Ovary (tissue), 7 donors: ENCODE measurements at regions not wholly inside any gene's neighbourhood (a gene's known extent, or its start where the extent isn't known, plus 50 kb on each side); places are given as distances from the start of the nearest gene placed in this dataset.

Source experiments
- DNase-seq, 5 donors: peaks; one replicate each; pipeline ENCODE4 v3.0.0-alpha.2; 2019 to 2020
- H3K27ac ChIP-seq, 2 donors: fragments of 200-600 bp; one replicate each; pipeline versions ENCODE4 v1.5.1 to v1.8.0; 2019 to 2022
- H3K27me3 ChIP-seq: fragments of 200-600 bp; one replicate; pipeline ENCODE4 v1.8.0; 2022
- H3K36me3 ChIP-seq: fragments of 200-600 bp; sonication (generic); one replicate; pipeline ENCODE4 v1.5.1; 2019
- H3K4me1 ChIP-seq: one replicate; pipeline ENCODE4 v1.8.1; 2013; ENCODE audit warnings: mild to moderate bottlenecking, moderate library complexity; ENCODE audit not compliant: insufficient read depth
- H3K4me3 ChIP-seq: fragments of 200-600 bp; sonication (generic); one replicate; pipeline ENCODE4 v1.5.1; 2017
- H3K9me3 ChIP-seq, 2 donors: fragments of 200-600 bp in 1 of 2; sonication (generic) in 1 of 2; one replicate each; pipeline versions ENCODE4 v1.5.1 to v1.8.1; 2013 to 2019; ENCODE audit warnings: mild to moderate bottlenecking in 1 of 2, moderate library complexity in 1 of 2
- EP300 ChIP-seq: sonication (generic); formaldehyde crosslinking; IDR thresholded peaks from one replicate; pipeline ENCODE4 v1.6.1; 2017; ENCODE audit warnings: antibody characterized with exemption
- POLR2A ChIP-seq: fragments of 450-650 bp; IDR thresholded peaks from one replicate; pipeline ENCODE4 v1.6.1; 2017; ENCODE audit warnings: antibody characterized with exemption, mild to moderate bottlenecking, moderate library complexity
- WGBS, 3 donors: extraction: QIAGEN DNeasy Blood & Tissue Kit in 1 of 3; methylation state at CpG; one replicate each; pipeline versions ENCODE4 v1.1.5 to v1.1.7; 2013 to 2017; 5-methylcytosine and 5-hydroxymethylcytosine counted together
- intact Hi-C, 4 donors: fragments of 100-400 bp; cut with DNase I; formaldehyde crosslinking; loops; one replicate each; pipeline versions ENCODE4 v1.11.0 to v1.15.1; 2022 to 2023
- TF ChIP-seq, protein P1 (sequence below), 3 donors: fragments of 450-650 bp in 2 of 3; fragments of 200-600 bp in 1 of 3; IDR thresholded peaks; one replicate each; pipeline versions ENCODE4 v1.5.1 to v1.8.0; 2016 to 2022; ENCODE audit warnings: antibody characterized with exemption in 3 of 3, mild to moderate bottlenecking in 1 of 3
- donor health status: DM: no; HTN: no; CAD: no; lungs with moderate emphysema.
- donor health status: DM: no; HTN: no; CAD: no.
- donor health status: Bipolar disorder and iron deficiency.
- donor health status: DM: no; HTN: no; CAD: no.
- donor health status: DM: yes; HTN: yes; CAD: no.

DNA sequence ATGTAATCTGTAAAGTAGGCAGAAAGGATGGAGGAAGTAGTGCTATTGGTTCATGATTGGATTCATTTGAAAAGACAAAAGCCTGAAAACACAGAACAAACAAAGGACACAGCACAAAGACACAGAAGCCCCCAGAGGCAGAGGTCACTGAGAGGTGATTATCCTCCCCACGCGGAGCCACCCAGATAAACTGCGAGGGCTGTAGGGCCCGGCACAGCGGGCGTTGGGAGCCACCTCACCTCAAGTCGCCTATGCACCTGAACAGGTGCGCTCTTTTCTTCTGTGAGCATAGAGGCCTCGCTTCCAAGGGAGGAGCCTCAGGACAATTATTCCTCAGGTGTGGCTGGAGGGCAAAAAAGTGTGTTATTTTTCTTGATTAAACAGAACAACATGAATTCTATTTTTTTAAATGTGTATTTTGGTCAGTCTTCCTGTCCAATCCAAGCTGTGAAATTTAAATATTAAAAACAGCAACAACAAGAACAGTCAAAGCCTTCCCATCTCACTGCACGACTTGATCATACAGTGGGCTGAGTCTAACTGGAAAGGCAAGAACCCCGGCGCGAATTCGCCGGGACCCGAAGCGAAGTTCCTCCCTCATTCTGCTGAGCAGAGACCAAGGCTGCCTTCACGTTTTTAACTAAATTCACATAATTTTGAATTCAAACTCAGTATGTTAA lies 205.3 kb downstream of the THBS2 start:
- DNase-seq: no peak
- TF ChIP-seq EP300 (no peak), POLR2A (no peak)
- TF ChIP-seq, protein P1, sequence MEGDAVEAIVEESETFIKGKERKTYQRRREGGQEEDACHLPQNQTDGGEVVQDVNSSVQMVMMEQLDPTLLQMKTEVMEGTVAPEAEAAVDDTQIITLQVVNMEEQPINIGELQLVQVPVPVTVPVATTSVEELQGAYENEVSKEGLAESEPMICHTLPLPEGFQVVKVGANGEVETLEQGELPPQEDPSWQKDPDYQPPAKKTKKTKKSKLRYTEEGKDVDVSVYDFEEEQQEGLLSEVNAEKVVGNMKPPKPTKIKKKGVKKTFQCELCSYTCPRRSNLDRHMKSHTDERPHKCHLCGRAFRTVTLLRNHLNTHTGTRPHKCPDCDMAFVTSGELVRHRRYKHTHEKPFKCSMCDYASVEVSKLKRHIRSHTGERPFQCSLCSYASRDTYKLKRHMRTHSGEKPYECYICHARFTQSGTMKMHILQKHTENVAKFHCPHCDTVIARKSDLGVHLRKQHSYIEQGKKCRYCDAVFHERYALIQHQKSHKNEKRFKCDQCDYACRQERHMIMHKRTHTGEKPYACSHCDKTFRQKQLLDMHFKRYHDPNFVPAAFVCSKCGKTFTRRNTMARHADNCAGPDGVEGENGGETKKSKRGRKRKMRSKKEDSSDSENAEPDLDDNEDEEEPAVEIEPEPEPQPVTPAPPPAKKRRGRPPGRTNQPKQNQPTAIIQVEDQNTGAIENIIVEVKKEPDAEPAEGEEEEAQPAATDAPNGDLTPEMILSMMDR (IDR thresholded peaks at IDR 0.05): no peak
- Histone ChIP-seq H3K9me3 (no peaks in the 10 kb centered on the region), H3K4me3 (no peak overlapping the region), H3K27me3 (no peaks in the 10 kb centered on the region), H3K36me3 (no peaks in the 10 kb centered on the region), H3K27ac (no peak overlapping the region), H3K4me1 (peaks cover 6% of the 10 kb centered on the region)
- WGBS, 3 donors: 93 to 94% (median 94%) methylated on average over 18 of the region's 18 CpGs
- intact Hi-C loops: no loop called here

DNA sequence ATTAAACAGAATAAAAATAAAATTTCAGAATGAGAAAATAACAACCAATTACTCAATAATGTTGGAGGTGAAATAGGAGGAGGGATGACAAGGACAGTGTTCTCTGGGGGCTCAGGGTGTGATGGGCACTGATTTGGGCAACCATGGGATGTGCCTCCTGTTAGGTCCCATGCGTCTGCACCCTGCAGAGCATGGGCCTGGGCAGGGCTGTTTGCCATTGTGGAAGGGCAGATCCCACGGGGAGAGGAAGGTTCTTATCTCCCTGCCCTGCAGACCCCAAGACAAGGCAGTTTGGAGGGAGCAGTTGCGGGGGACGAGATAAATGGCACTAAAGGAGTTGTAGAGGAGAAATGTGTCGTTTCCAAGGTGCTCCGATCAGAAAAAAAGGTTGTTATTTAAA lies 206.3 kb downstream of the THBS2 start:
- DNase-seq: no peak
- TF ChIP-seq EP300: no peak
- TF ChIP-seq, protein P1 (IDR thresholded peaks at IDR 0.05): no peak
- TF ChIP-seq POLR2A: no peak
- H3K27me3 ChIP-seq: no peaks in the 10 kb centered on the region
- H3K9me3 ChIP-seq: no peaks in the 10 kb centered on the region
- peaks cover 6% of the 10 kb centered on the region for H3K4me1 ChIP-seq
- WGBS, 3 donors: 86 to 92% (median 90%) methylated on average over 6 of the region's 6 CpGs
- no peak overlapping the region for H3K27ac ChIP-seq
- no peaks in the 10 kb centered on the region for H3K36me3 ChIP-seq
- no peak overlapping the region for H3K4me3 ChIP-seq
- intact Hi-C loops: no loop called here

DNA sequence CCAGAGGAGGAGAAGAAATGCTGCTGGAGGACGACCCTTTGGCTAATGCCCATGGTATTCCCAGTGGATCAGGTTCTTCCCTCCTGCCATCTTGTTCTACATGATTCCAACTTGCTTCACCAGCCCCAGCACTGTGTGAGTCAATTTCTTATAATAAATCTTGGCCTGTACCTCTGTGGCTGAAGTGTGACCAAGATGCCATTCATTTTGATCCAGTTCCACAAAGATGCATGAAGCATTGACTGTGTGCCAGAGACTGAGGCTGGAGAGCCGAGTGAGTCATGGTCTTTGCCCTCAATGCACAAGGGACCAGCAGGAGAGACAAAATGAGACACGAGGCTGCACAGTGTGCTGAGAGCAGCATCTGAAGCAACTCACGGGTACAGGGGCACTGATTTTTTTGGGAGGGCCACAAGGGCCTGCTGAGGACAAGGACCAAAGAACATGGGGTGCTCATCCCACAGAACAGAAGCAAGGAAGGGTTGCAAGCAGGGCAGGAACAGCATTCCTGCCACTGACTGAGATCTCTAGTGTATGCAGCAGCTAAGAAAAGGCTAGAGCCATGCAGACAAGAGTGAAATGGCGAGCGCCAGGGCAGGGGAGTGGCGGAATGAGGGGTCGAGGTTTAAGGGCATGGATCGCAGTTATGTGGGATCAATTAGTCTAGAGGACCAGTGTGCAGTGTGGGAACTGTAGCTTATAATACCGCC lies 207.0 kb downstream of the THBS2 start:
- H3K36me3 ChIP-seq: no peaks in the 10 kb centered on the region
- DNase-seq: no peak
- no peaks in the 10 kb centered on the region for H3K27me3 ChIP-seq
- peaks cover 6% of the 10 kb centered on the region for H3K4me1 ChIP-seq
- 87 to 92% (median 87%) methylated on average over 10 of the region's 10 CpGs for WGBS, 3 donors
- H3K27ac ChIP-seq: no peak overlapping the region
- no peaks in the 10 kb centered on the region for H3K9me3 ChIP-seq
- TF ChIP-seq POLR2A (no peak), EP300 (no peak)
- TF ChIP-seq, protein P1 (IDR thresholded peaks at IDR 0.05): no peak
- intact Hi-C loops: no loop called here
- H3K4me3 ChIP-seq: no peak overlapping the region

DNA sequence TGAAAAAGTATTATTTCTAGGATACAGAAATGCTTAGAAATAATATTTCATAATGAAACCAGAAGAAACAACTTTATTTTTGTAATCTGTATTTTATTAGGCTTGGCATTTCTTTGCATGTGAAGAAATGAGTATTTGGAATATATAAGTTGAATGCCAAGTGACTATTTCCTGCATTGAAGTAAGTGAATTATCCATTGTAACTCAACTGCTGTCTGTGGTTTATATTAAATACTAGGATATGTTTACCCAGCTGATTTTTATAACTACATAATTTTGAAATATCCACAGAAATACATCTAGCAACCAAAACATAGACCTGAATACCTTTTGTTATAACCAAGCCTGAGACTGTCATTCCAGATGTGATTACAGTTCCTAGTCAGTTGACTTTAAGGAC lies 207.6 kb downstream of the THBS2 start:
- peaks cover 6% of the 10 kb centered on the region for H3K4me1 ChIP-seq
- no peak for DNase-seq
- no peak for TF ChIP-seq EP300
- TF ChIP-seq, protein P1 (IDR thresholded peaks at IDR 0.05): no peak
- H3K27me3 ChIP-seq: no peaks in the 10 kb centered on the region
- no peak overlapping the region for H3K4me3 ChIP-seq
- no peaks in the 10 kb centered on the region for H3K36me3 ChIP-seq
- no peaks in the 10 kb centered on the region for H3K9me3 ChIP-seq
- intact Hi-C loops: no loop called here
- no peak overlapping the region for H3K27ac ChIP-seq
